K562 (cell line): ENCODE measurements at regions not wholly inside any gene's neighbourhood (a gene's known extent, or its start where the extent isn't known, plus 50 kb on each side); places are given as distances from the start of the nearest gene placed in this dataset.

Experiments used
- ATF4 ChIP-seq: fragments of 450-650 bp; formaldehyde crosslinking; IDR thresholded peaks from 2 replicates; pipeline ENCODE4 v1.4.0; 2022; ENCODE audit warnings: mild to moderate bottlenecking, moderate library complexity
- CUX1 ChIP-seq: fragments of 200-800 bp; sonication (Bioruptor generic); IDR thresholded peaks from 2 replicates; pipeline ENCODE4 v1.6.1; 2016; ENCODE audit warnings: missing genetic modification characterization, missing compliant biosample characterization
- ESRRA ChIP-seq: fragments of 450-650 bp; IDR thresholded peaks from 2 replicates; pipeline ENCODE4 v1.6.1; 2014; ENCODE audit warnings: low read depth, mild to moderate bottlenecking, moderate library complexity, borderline replicate concordance
- HBP1 ChIP-seq: fragments of 450-650 bp; formaldehyde crosslinking; IDR thresholded peaks from 2 replicates; pipeline ENCODE4 v1.4.0; 2022; ENCODE audit warnings: missing genetic modification characterization
- ILF3 ChIP-seq: fragments of 450-650 bp; IDR thresholded peaks from 2 replicates; pipeline ENCODE4 v1.6.1; 2018; ENCODE audit warnings: antibody characterized with exemption, mild to moderate bottlenecking, moderate library complexity, borderline replicate concordance
- KLF1 ChIP-seq: fragments of 450-650 bp; IDR thresholded peaks from 2 replicates; pipeline ENCODE4 v1.6.1; 2016; ENCODE audit warnings: missing genetic modification characterization, missing compliant biosample characterization
- NR4A1 ChIP-seq, 2 experiments: fragments of 250-450 bp in 1 of 2; fragments of 450-650 bp in 1 of 2; sonication (Bioruptor Pico) in 1 of 2; IDR thresholded peaks; 2 replicates each; pipeline versions ENCODE4 v1.4.0 to v1.6.1; 2016 to 2020; ENCODE audit warnings: mild to moderate bottlenecking in 2 of 2, missing compliant biosample characterization in 1 of 2, missing genetic modification characterization in 1 of 2, moderate library complexity in 1 of 2
- PHB2 ChIP-seq: fragments of 450-650 bp; IDR thresholded peaks from 2 replicates; pipeline ENCODE4 v1.6.1; 2017; ENCODE audit warnings: low read depth
- SMARCE1 ChIP-seq: fragments of 450-650 bp; IDR thresholded peaks from 2 replicates; pipeline ENCODE4 v1.7.1; 2016; ENCODE audit warnings: mild to moderate bottlenecking
- SPI1 ChIP-seq: IDR thresholded peaks from 2 replicates; pipeline ENCODE4 v1.6.1; 2011; ENCODE audit warnings: low read depth, low read length, control low read depth, borderline replicate concordance
- ZNF24 ChIP-seq: fragments of 450-650 bp; IDR thresholded peaks from 2 replicates; pipeline ENCODE4 v1.6.1; 2016
- ZNF280A ChIP-seq: fragments of 450-650 bp; IDR thresholded peaks from 2 replicates; pipeline ENCODE4 v1.6.1; 2018; ENCODE audit warnings: mild to moderate bottlenecking, low read depth; ENCODE audit not compliant: partially characterized antibody
- ZNF511 ChIP-seq: sonication (generic); formaldehyde crosslinking; IDR thresholded peaks from 2 replicates; pipeline ENCODE4 v1.8.0; 2022; ENCODE audit warnings: mild to moderate bottlenecking, missing genetic modification reagents

GRCh38 chr6:27773542-27774263, 138.5 kb downstream of the OR2B2 start (continued):
- TF ChIP-seq SMARCE1 = peak; percentile 100
- peak; percentile 80 for TF ChIP-seq ZNF24
- TF ChIP-seq SPI1 = peak; percentile 89
- TF ChIP-seq ILF3 = peak; percentile 29; the same call in 1 of the 2 replicates
- TF ChIP-seq HBP1 = 0 out of 2 replicates have a peak, but pooled peaks have one; percentile 57
- TF ChIP-seq ATF4 = peak; percentile 82
- peak; percentile 95 for TF ChIP-seq PHB2
- peak; percentile 22 for TF ChIP-seq ZNF280A
- TF ChIP-seq NR4A1 (CRISPR knock-in tag; IDR thresholded peaks at IDR 0.05) = 0 out of 2 replicates have a peak, but pooled peaks have one; percentile 57
- TF ChIP-seq NR4A1 (tag; IDR thresholded peaks at IDR 0.05) = peak; percentile 77; the same call in 1 of the 2 replicates
- TF ChIP-seq CUX1 = peak; percentile 81
- peak; percentile 54; the same call in 1 of the 2 replicates for TF ChIP-seq ESRRA
- TF ChIP-seq KLF1 (tag) = peak; percentile 98
- TF ChIP-seq ZNF511 = 0 out of 2 replicates have a peak, but pooled peaks have one; percentile 43
